ENCODE measurements at regions not wholly inside any gene's neighbourhood (a gene's known extent, or its start where the extent isn't known, plus 50 kb on each side); places are given as distances from the start of the nearest gene placed in this dataset.

DNA sequence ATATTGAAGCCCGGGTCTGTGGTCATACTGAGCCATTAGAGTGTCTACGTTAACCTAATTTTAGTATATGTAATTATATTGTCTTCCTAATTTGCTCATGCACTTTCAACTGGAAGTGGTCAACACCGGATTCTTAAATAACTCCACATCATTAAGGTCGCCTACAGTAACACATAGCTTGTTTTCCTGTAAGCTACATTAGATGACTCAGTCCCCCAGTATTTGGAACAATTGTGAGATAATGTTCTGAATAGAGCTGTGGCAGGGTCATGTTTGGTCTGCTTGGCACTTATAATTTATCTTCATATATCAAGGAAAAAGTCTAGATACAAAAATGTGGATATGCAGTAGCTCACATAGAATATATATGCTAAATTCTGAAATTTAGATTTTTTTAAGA is 486.2 kb downstream of the IGSF11 start:
- TF ChIP-seq FOXK2 (IDR thresholded peaks at IDR 0.05) (no peak), NFRKB (IDR thresholded peaks at IDR 0.05) (no peak)
